Panc1 (cell line): ENCODE measurements at regions not wholly inside any gene's neighbourhood (a gene's known extent, or its start where the extent isn't known, plus 50 kb on each side); places are given as distances from the start of the nearest gene placed in this dataset.

Source experiments
- POLR2AphosphoS5 ChIP-seq: IDR thresholded peaks from 2 replicates; pipeline ENCODE4 v1.6.1; 2012; ENCODE audit warnings: mild to moderate bottlenecking, low read depth, low read length, moderate library complexity
- SIN3A ChIP-seq: IDR thresholded peaks from 2 replicates; pipeline ENCODE4 v1.6.1; 2012; ENCODE audit warnings: low read depth, mild to moderate bottlenecking, low read length, moderate library complexity, borderline replicate concordance; ENCODE audit not compliant: insufficient read depth
- TF ChIP-seq, protein P1 (sequence below): fragments of 450-650 bp; IDR thresholded peaks from 2 replicates; pipeline ENCODE4 v1.5.1; 2017; ENCODE audit warnings: mild to moderate bottlenecking
- TF ChIP-seq, protein P2 (sequence below), 2 experiments: IDR thresholded peaks; 2 replicates each; pipeline ENCODE4 v1.6.1; 2011 to 2012; ENCODE audit warnings: low read depth in 2 of 2, control low read depth in 1 of 2, low read length in 1 of 2, mild to moderate bottlenecking in 1 of 2, moderate library complexity in 1 of 2; ENCODE audit not compliant: insufficient read depth in 1 of 2

DNA sequence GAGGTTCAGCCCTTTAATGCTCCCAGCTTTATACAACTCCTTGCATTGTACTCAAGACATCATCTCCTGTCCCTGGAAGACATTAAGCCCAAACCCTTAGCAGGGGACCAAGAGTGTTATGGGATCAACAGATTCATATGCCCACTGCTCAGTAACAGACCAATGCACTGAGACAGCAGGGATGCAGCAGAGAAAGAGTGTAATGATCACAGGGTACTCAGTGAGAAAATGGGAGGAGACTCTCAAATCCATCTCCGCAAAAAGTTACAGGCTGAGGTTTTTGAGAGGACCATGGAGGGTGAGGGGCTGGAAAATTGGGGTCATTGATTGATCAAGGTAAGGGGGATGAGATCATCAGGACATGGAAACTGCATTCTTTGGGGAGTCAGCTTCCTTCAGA, 96.2 kb downstream of the MATN1 start:
- TF ChIP-seq, protein P1, sequence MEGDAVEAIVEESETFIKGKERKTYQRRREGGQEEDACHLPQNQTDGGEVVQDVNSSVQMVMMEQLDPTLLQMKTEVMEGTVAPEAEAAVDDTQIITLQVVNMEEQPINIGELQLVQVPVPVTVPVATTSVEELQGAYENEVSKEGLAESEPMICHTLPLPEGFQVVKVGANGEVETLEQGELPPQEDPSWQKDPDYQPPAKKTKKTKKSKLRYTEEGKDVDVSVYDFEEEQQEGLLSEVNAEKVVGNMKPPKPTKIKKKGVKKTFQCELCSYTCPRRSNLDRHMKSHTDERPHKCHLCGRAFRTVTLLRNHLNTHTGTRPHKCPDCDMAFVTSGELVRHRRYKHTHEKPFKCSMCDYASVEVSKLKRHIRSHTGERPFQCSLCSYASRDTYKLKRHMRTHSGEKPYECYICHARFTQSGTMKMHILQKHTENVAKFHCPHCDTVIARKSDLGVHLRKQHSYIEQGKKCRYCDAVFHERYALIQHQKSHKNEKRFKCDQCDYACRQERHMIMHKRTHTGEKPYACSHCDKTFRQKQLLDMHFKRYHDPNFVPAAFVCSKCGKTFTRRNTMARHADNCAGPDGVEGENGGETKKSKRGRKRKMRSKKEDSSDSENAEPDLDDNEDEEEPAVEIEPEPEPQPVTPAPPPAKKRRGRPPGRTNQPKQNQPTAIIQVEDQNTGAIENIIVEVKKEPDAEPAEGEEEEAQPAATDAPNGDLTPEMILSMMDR = no peak
- TF ChIP-seq SIN3A (no peak), POLR2AphosphoS5 (no peak)
- TF ChIP-seq, protein P2, sequence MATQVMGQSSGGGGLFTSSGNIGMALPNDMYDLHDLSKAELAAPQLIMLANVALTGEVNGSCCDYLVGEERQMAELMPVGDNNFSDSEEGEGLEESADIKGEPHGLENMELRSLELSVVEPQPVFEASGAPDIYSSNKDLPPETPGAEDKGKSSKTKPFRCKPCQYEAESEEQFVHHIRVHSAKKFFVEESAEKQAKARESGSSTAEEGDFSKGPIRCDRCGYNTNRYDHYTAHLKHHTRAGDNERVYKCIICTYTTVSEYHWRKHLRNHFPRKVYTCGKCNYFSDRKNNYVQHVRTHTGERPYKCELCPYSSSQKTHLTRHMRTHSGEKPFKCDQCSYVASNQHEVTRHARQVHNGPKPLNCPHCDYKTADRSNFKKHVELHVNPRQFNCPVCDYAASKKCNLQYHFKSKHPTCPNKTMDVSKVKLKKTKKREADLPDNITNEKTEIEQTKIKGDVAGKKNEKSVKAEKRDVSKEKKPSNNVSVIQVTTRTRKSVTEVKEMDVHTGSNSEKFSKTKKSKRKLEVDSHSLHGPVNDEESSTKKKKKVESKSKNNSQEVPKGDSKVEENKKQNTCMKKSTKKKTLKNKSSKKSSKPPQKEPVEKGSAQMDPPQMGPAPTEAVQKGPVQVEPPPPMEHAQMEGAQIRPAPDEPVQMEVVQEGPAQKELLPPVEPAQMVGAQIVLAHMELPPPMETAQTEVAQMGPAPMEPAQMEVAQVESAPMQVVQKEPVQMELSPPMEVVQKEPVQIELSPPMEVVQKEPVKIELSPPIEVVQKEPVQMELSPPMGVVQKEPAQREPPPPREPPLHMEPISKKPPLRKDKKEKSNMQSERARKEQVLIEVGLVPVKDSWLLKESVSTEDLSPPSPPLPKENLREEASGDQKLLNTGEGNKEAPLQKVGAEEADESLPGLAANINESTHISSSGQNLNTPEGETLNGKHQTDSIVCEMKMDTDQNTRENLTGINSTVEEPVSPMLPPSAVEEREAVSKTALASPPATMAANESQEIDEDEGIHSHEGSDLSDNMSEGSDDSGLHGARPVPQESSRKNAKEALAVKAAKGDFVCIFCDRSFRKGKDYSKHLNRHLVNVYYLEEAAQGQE (IDR thresholded peaks at IDR 0.05; ENCODE audit: insufficient read depth in 1 of 2, low read depth in 2 of 2, low read length in 1 of 2) = no peak
